8988T (cell line): ENCODE measurements at regions not wholly inside any gene's neighbourhood (a gene's known extent, or its start where the extent isn't known, plus 50 kb on each side); places are given as distances from the start of the nearest gene placed in this dataset.
"Not testable (repeated sequence)": the region's sequence is repeated elsewhere in the genome, so short reads cannot be mapped to it uniquely, and the experiment has no call there.

Experiments
- DNase-seq: peaks from one replicate; pipeline ENCODE4 v3.0.0; 2011

GRCh38 chr7:136308230-136308629, 331.1 kb upstream of the MTPN start:
- DNase-seq: no peak

GRCh38 chr7:136303162-136303561, 326.0 kb upstream of the MTPN start:
- DNase-seq: no peak

GRCh38 chr7:136302049-136302448, 324.9 kb upstream of the MTPN start:
- no peak for DNase-seq

GRCh38 chr7:136294977-136295376, 317.8 kb upstream of the MTPN start:
- no peak for DNase-seq

GRCh38 chr7:136293841-136294391, 316.8 kb upstream of the MTPN start:
- no peak for DNase-seq

GRCh38 chr7:136293272-136293671, 316.1 kb upstream of the MTPN start:
- DNase-seq: no peak

GRCh38 chr7:136292365-136292764, 315.2 kb upstream of the MTPN start:
- DNase-seq: no peak

- no peak for DNase-seq
Observed at GRCh38 chr7:136290351-136290750, 313.2 kb upstream of the MTPN start.

- no peak for DNase-seq
Observed at GRCh38 chr7:136278057-136278456, 300.9 kb upstream of the MTPN start.

GRCh38 chr7:136275794-136276193, 298.6 kb upstream of the MTPN start:
- DNase-seq: no peak

GRCh38 chr7:136274636-136275345, 297.6 kb upstream of the MTPN start:
- no peak for DNase-seq

GRCh38 chr7:136272934-136273333, 295.8 kb upstream of the MTPN start:
- no peak for DNase-seq

- no peak for DNase-seq
Observed at GRCh38 chr7:136267822-136268221, 290.7 kb upstream of the MTPN start.

GRCh38 chr7:136266457-136266856, 289.3 kb upstream of the MTPN start:
- DNase-seq: no peak

GRCh38 chr7:136264304-136264703, 287.1 kb upstream of the MTPN start:
- not testable (repeated sequence) for DNase-seq

- DNase-seq: not testable (repeated sequence)
Observed at GRCh38 chr7:136263112-136263860, 286.1 kb upstream of the MTPN start.

- not testable (repeated sequence) for DNase-seq
Observed at GRCh38 chr7:136260591-136260990, 283.4 kb upstream of the MTPN start.

- no peak for DNase-seq
Observed at GRCh38 chr7:136259074-136259473, 281.9 kb upstream of the MTPN start.

- DNase-seq: no peak
Observed at GRCh38 chr7:136256491-136256890, 279.3 kb upstream of the MTPN start.

- DNase-seq: no peak
Observed at GRCh38 chr7:136254148-136254547, 277.0 kb upstream of the MTPN start.

- no peak for DNase-seq
Observed at GRCh38 chr7:136251826-136252225, 274.7 kb upstream of the MTPN start.

GRCh38 chr7:136247211-136247610, 270.1 kb upstream of the MTPN start:
- DNase-seq: no peak

- DNase-seq: no peak
Observed at GRCh38 chr7:136245327-136246004, 268.3 kb upstream of the MTPN start.

- no peak for DNase-seq
Observed at GRCh38 chr7:136234040-136234439, 256.9 kb upstream of the MTPN start.
